ENCODE measurements at regions not wholly inside any gene's neighbourhood (a gene's known extent, or its start where the extent isn't known, plus 50 kb on each side); places are given as distances from the start of the nearest gene placed in this dataset.

DNA sequence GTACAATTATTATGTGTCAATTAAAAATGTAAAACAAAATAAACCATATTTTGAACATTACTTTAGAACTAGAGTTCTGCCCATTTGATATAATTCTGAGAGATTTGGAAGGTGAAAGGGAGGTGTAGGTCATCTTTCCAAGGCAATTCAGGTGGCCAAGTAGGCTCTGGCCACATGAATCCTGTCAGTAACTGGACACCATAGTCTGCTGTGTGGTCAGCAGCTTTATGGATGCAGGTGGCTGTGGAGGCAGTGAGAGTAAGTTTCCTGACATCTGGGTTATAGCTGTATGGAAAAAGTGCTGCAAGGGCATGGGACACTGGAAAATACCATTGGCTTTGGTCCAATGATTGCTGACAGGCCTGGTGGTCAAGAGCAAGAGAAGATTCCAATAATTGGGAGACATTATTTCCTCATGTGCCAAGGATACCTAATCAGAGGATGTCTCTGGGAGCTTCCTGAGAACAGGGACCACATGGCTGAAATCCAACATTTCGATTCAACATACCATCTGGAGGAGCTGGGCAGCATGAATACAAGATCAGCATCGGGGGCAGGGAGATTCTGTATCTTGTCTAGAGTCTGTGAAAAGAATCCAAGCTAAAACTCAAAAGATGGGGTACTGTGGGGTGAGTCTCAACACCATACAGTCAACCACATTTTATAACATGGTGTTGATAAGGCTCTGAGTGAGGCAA, 523.1 kb downstream of the MID1IP1 start:
- Histone ChIP-seq H3K79me1 (ENCODE audit: insufficient read depth, low read depth, low read length, poor library complexity, severe bottlenecking) (no peaks in the 10 kb centered on the region), H2AFZ (ENCODE audit: low read length) (no peak overlapping the region), H3K9ac (ENCODE audit: extremely low read depth, insufficient read length, low read length) (no peak overlapping the region), H2BK15ac (ENCODE audit: low read depth, low read length) (no peak overlapping the region), H2BK5ac (ENCODE audit: insufficient read length, low read length) (no peak overlapping the region), H2BK12ac (ENCODE audit: insufficient read length, low read depth, low read length) (no peak overlapping the region), H2AK5ac (ENCODE audit: insufficient read length, low read length) (no peak overlapping the region), H3T11ph (ENCODE audit: low read length) (no peak overlapping the region), H4K5ac (ENCODE audit: insufficient read length, low read depth, low read length) (no peak overlapping the region), H3K9me3 (ENCODE audit: control insufficient read depth, low read depth, low read length) (no peaks in the 10 kb centered on the region), H4K20me1 (ENCODE audit: control insufficient read depth, insufficient read depth, insufficient read length) (no peaks in the 10 kb centered on the region), H3K79me2 (ENCODE audit: insufficient read depth, low read length) (no peaks in the 10 kb centered on the region), H3K27me3 (ENCODE audit: insufficient read depth, low read length) (no peaks in the 10 kb centered on the region), H3K23ac (ENCODE audit: insufficient read length, low read depth, low read length) (no peak overlapping the region), H3K4ac (ENCODE audit: low read depth, low read length) (no peak overlapping the region), H3K56ac (ENCODE audit: insufficient read length, low read depth, low read length) (no peak overlapping the region), H3K23me2 (ENCODE audit: insufficient read length, low read depth, low read length, poor library complexity, severe bottlenecking) (no peaks in the 10 kb centered on the region), H4K8ac (replicated peaks; ENCODE audit: insufficient read length, low read depth, low read length) (no peak overlapping the region), H3K4me1 (ENCODE audit: insufficient read depth, low read length) (no peaks in the 10 kb centered on the region), H2BK120ac (ENCODE audit: low read depth, low read length, poor library complexity, severe bottlenecking) (no peak overlapping the region), H3K14ac (ENCODE audit: insufficient read depth, low read length) (no peak overlapping the region), H3K4me2 (ENCODE audit: insufficient read depth, insufficient read length, low read length) (no peak overlapping the region), H3K18ac (ENCODE audit: insufficient read length, low read depth, low read length) (no peak overlapping the region), H2BK20ac (ENCODE audit: low read depth, low read length, poor library complexity, severe bottlenecking) (no peak overlapping the region), H3K27ac (ENCODE audit: insufficient read length, low read depth, low read length) (no peak overlapping the region), H4K91ac (ENCODE audit: insufficient read length, low read depth, low read length) (no peak overlapping the region)
- no peak for DNase-seq
- peaks cover 64 to 77% of the 10 kb centered on the region in 2 experiments for H3K9me3 Mint-ChIP-seq
- TF ChIP-seq, protein P1, sequence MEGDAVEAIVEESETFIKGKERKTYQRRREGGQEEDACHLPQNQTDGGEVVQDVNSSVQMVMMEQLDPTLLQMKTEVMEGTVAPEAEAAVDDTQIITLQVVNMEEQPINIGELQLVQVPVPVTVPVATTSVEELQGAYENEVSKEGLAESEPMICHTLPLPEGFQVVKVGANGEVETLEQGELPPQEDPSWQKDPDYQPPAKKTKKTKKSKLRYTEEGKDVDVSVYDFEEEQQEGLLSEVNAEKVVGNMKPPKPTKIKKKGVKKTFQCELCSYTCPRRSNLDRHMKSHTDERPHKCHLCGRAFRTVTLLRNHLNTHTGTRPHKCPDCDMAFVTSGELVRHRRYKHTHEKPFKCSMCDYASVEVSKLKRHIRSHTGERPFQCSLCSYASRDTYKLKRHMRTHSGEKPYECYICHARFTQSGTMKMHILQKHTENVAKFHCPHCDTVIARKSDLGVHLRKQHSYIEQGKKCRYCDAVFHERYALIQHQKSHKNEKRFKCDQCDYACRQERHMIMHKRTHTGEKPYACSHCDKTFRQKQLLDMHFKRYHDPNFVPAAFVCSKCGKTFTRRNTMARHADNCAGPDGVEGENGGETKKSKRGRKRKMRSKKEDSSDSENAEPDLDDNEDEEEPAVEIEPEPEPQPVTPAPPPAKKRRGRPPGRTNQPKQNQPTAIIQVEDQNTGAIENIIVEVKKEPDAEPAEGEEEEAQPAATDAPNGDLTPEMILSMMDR (conservative IDR thresholded peaks at IDR 0.05), result no peak
- H3K27ac Mint-ChIP-seq, result no peak overlapping the region
- H3K36me3 Mint-ChIP-seq (ENCODE audit: insufficient read depth in 1 of 3, low read depth in 3 of 3), result no peaks in the 10 kb centered on the region; a peak in 1 of 7 replicates
- no CpG with 5 or more reads among the region's 2 CpGs for WGBS (ENCODE audit: extremely low coverage, insufficient read length, low lambda C conversion rate)
- no peak overlapping the region for H3K4me3 Mint-ChIP-seq
- H3K27me3 Mint-ChIP-seq (ENCODE audit: low read depth), result peaks cover 3% of the 10 kb centered on the region
- no peaks in the 10 kb centered on the region for H3K4me1 Mint-ChIP-seq

Data from H9 (cell line).